ENCODE measurements at regions not wholly inside any gene's neighbourhood (a gene's known extent, or its start where the extent isn't known, plus 50 kb on each side); places are given as distances from the start of the nearest gene placed in this dataset.

GRCh38 chr3:135487261-135487660 is 478.3 kb upstream of the PPP2R3A start:
- H3K4me1 ChIP-seq (ENCODE audit: control insufficient read depth in 1 of 2, low read depth in 2 of 2) = no peaks in the 10 kb centered on the region
- H3K36me3 ChIP-seq = no peaks in the 10 kb centered on the region
- H3K9me3 ChIP-seq = no peaks in the 10 kb centered on the region
- ATAC-seq (ENCODE audit: insufficient number of reproducible peaks, low FRiP score, low read depth) (no peak), DNase-seq (ENCODE audit: low spot score) (no peak)
- TF ChIP-seq CTCF (IDR thresholded peaks at IDR 0.05) = no peak
- no peaks in the 10 kb centered on the region for H3K27me3 ChIP-seq (replicated peaks; ENCODE audit: insufficient read depth)
- H3K4me3 ChIP-seq = no peak overlapping the region
- no peak overlapping the region for H3K27ac ChIP-seq

- Histone ChIP-seq H3K9me3 (no peaks in the 10 kb centered on the region), H3K27ac (no peak overlapping the region), H3K4me1 (ENCODE audit: control insufficient read depth in 1 of 2, low read depth in 2 of 2) (no peaks in the 10 kb centered on the region), H3K36me3 (no peaks in the 10 kb centered on the region), H3K27me3 (replicated peaks; ENCODE audit: insufficient read depth) (no peaks in the 10 kb centered on the region), H3K4me3 (no peak overlapping the region)
- ATAC-seq (ENCODE audit: insufficient number of reproducible peaks, low FRiP score, low read depth) = no peak
- no peak for TF ChIP-seq CTCF (IDR thresholded peaks at IDR 0.05)
- no peak for DNase-seq (ENCODE audit: low spot score)
Measured at GRCh38 chr3:135490219-135490915, 475.2 kb upstream of the PPP2R3A start.

GRCh38 chr3:135491491-135492205 is 473.9 kb upstream of the PPP2R3A start:
- Histone ChIP-seq H3K4me1 (ENCODE audit: control insufficient read depth in 1 of 2, low read depth in 2 of 2) (no peaks in the 10 kb centered on the region), H3K4me3 (no peak overlapping the region), H3K36me3 (no peaks in the 10 kb centered on the region), H3K9me3 (no peaks in the 10 kb centered on the region), H3K27ac (no peak overlapping the region), H3K27me3 (replicated peaks; ENCODE audit: insufficient read depth) (no peaks in the 10 kb centered on the region)
- no peak for TF ChIP-seq CTCF (IDR thresholded peaks at IDR 0.05)
- ATAC-seq (ENCODE audit: insufficient number of reproducible peaks, low FRiP score, low read depth) = no peak
- DNase-seq (ENCODE audit: low spot score) = no peak

- no peak for DNase-seq (ENCODE audit: low spot score)
- Histone ChIP-seq H3K4me1 (ENCODE audit: control insufficient read depth in 1 of 2, low read depth in 2 of 2) (no peaks in the 10 kb centered on the region), H3K27me3 (replicated peaks; ENCODE audit: insufficient read depth) (no peaks in the 10 kb centered on the region), H3K9me3 (no peaks in the 10 kb centered on the region), H3K27ac (no peak overlapping the region), H3K4me3 (no peak overlapping the region), H3K36me3 (no peaks in the 10 kb centered on the region)
- no peak for ATAC-seq (ENCODE audit: insufficient number of reproducible peaks, low FRiP score, low read depth)
- no peak for TF ChIP-seq CTCF (IDR thresholded peaks at IDR 0.05)
Measured at GRCh38 chr3:135495891-135496290, 469.6 kb upstream of the PPP2R3A start.

GRCh38 chr3:135497979-135498378 is 467.5 kb upstream of the PPP2R3A start:
- no peaks in the 10 kb centered on the region for H3K4me1 ChIP-seq (ENCODE audit: control insufficient read depth in 1 of 2, low read depth in 2 of 2)
- no peaks in the 10 kb centered on the region for H3K27me3 ChIP-seq (replicated peaks; ENCODE audit: insufficient read depth)
- DNase-seq (ENCODE audit: low spot score) (no peak), ATAC-seq (ENCODE audit: insufficient number of reproducible peaks, low FRiP score, low read depth) (no peak)
- no peak overlapping the region for H3K27ac ChIP-seq
- H3K36me3 ChIP-seq = no peaks in the 10 kb centered on the region
- no peak for TF ChIP-seq CTCF (IDR thresholded peaks at IDR 0.05)
- no peak overlapping the region for H3K4me3 ChIP-seq
- no peaks in the 10 kb centered on the region for H3K9me3 ChIP-seq
